Astrocyte (in vitro differentiated cells and primary cell): ENCODE measurements at regions not wholly inside any gene's neighbourhood (a gene's known extent, or its start where the extent isn't known, plus 50 kb on each side); places are given as distances from the start of the nearest gene placed in this dataset.

Source experiments
- CTCF ChIP-seq: IDR thresholded peaks from 2 replicates; pipeline ENCODE4 v1.5.1; 2011; ENCODE audit warnings: low read depth, mild to moderate bottlenecking, inconsistent platforms, low read length, moderate library complexity; ENCODE audit not compliant: insufficient read depth
- EZH2 ChIP-seq: IDR thresholded peaks from 2 replicates; pipeline ENCODE4 v1.6.1; 2012; ENCODE audit warnings: mild to moderate bottlenecking, low read length, inconsistent platforms; ENCODE audit not compliant: insufficient read depth

DNA sequence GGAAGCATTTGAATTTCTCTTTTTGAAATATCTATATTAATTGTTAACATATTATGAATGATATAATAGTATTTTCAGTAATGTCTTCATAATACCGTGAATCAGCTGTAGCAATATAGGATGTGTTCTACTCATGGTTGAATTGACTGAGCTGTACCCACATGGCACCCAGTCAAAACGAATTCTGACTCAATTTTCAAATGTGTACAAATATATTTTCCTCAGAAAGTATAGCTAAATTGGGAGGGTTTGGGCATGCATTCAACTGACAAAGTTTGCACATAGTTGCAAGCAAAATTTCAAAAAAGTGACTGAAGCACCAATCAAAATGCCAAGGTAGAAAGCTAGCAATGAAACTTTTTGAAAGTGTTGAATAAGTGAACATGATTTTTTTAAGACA, 188.9 kb downstream of the NAF1 start:
- TF ChIP-seq CTCF, result no peak
- TF ChIP-seq EZH2, result no peak
